ENCODE measurements at regions not wholly inside any gene's neighbourhood (a gene's known extent, or its start where the extent isn't known, plus 50 kb on each side); places are given as distances from the start of the nearest gene placed in this dataset.

DNA sequence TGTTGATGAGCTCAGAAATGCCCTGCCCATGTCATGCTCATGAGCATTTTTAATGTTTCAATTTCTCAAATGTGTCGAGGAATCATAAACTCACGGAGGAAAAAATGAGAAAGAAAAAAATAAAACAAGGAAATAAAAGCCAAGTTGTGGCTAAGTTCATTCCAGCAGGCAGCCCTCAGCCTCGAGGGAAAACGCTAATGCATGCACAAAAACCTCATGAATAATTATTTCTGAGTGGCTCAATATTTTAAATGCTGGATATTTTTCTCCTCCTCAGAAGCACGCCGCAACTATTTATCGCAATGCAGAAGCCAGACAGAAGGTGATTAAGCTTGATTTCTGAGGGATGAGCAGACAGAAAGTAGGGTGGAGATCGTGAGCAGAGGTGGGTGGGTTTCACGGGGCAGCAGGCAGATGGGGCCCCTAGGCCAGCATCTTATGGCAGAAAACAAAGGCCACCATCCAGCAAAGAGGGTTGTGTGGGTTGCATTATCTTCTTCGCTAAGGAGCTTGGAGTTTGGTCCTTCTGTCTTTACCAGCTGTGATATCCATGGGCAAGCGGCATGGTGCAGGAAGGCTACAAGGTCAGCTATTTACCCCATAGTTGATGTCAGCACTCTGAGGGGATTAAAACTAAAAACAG, 151.5 kb upstream of the LRFN2 start:
- DNase-seq (ENCODE audit: low spot score) = peak; percentile 20
- intact Hi-C loops (cut with DNase I) = no loop called here

DNA sequence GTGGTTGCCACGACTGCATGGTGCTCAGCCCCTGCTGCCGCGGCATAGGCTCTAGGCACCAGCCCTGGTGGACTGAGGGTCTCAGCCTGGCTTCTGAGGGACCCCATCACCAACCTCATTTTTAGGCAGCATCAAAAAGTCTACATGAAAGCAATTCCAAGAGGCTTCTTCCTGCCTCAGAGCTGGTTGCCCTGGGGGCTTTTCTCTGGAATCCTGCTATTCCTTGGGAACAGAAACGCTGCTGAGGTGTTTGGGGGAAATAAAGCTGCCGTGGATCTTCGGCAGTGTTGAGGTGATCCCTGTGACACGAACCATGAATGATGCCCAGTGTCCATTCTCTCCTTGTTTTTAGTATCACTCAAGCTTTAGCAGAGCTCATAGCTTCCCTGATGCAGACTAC, 148.4 kb upstream of the LRFN2 start:
- intact Hi-C loops (cut with DNase I) = no loop called here
- no peak for DNase-seq (ENCODE audit: low spot score)

DNA sequence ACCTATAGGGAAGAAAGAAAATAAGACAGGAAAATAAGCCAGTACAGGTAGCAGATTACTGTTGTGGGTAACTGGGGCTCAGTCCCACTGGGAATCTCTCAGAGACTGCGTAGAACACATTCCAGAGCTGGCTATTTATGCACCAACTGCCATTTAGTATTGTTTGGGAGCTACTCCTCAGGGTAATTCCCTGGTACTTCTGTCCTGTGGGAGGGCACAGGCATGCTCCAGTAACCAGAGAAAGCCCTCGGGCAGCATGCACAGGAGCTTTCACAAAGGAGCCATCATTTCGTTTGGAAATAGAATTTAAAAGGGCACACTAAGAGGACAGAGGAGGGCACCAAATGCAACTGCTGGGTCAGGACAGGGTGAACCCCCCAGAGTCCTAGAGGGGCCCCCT, 148.0 kb upstream of the LRFN2 start:
- intact Hi-C loops (cut with DNase I) = no loop called here
- peak; percentile 32 for DNase-seq (ENCODE audit: low spot score)

DNA sequence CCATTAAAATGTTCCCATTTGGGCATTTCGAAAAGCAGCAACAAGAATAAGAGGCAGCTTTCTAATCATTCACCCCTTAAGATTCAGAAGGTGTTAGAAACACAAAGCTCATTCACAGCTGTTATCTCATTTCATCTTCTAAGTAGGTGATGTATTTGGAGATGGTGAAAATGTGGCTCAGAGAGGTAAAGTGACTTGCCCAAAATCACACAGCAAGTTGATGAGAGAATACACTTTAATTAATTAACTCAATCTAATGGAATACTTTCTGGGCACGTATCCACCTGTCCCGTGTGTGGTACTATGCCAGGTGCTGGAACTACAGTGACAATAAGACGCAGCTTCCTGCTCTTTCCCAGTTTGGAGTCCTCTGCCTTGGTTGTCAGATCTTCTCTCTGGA, 147.4 kb upstream of the LRFN2 start:
- intact Hi-C loops (cut with DNase I) = no loop called here
- peak; percentile 0 for DNase-seq (ENCODE audit: low spot score)

DNA sequence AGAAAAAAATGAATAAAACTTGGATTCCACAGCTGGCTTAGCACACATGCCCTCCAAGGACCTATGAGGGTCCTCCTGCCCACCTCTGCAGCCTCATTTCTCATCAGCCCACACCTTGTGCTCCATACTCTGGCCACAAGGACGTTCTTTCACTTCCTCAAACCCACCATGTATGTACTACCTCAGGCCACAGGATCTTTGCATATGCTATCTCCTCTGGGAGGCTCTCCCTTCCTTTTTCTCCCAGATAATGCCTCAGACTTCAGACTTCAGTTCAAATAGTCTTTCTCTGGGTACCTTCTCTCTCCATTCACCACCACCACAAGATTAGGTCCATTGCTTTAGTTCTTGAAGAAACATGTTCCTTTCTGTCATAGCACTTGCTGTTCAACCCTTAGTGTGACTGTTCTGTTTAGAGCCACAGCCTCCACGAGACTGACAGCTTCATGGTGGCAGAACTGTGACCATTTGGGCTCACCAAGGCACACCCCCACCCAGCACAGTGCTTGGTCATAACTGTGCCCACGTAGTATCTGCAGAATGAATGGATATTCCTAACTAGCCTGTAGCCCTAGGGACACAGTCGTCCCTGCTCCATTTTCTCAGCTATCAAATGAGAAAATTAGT, 146.7 kb upstream of the LRFN2 start:
- DNase-seq (ENCODE audit: low spot score) = peak; percentile 1
- intact Hi-C loops (cut with DNase I) = no loop called here

DNA sequence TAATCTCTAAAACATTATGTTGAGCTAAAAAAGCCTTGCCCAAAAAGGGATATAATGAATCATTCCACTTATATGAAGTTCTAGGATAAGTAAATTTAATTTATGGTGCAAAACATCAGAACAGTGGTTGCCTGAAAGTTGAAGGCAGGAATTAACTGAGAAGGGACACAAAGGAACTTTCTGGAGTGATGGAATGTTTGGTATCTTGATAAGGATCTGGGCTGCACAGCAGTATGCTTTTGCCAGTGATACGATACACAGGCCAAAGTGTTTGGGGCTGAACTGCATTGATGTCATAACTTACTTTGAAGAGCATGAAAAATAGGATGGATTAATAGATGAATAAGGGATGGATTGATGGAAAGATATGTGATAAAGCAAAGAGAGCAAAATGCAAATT, 146.1 kb upstream of the LRFN2 start:
- DNase-seq (ENCODE audit: low spot score) = no peak
- intact Hi-C loops (cut with DNase I) = no loop called here

DNA sequence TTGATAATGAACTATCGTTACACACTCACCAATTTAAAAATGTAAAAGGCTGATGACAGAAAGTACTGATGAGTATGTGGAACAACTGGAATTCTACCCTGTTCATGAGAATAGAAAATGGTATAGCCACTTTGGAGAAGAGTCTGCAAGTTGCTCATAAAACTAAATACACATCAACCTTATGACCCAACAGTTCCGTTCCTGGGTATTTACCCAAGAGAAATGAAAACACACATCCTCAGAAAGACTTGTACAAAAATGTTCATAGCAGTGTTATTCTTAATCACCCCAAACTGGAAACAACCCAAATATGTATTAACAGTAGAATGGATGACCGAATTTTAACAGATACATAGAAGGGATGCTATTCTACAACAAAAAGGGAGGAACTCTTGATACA, 145.7 kb upstream of the LRFN2 start:
- intact Hi-C loops (cut with DNase I) = no loop called here
- DNase-seq (ENCODE audit: low spot score) = no peak

DNA sequence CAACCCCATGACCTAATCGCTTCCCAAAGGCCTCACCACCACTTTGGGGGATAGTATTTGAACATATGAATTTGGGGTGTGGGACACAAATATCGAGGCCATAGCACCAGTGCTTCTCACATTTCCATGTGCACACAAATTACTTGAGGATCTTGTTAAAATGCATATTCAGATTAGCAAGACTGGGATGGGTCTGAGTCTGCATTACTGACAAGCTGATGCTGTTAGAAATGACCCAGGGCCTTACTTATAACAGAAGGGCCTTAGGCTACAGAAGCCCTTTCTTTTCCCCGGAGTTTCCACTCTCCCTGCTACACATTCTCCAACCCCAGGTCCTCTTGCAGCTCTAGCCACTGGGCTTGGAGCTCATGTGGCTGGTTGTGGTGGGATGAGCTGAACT, 141.5 kb upstream of the LRFN2 start:
- DNase-seq (ENCODE audit: low spot score) = no peak
- intact Hi-C loops (cut with DNase I) = no loop called here

DNA sequence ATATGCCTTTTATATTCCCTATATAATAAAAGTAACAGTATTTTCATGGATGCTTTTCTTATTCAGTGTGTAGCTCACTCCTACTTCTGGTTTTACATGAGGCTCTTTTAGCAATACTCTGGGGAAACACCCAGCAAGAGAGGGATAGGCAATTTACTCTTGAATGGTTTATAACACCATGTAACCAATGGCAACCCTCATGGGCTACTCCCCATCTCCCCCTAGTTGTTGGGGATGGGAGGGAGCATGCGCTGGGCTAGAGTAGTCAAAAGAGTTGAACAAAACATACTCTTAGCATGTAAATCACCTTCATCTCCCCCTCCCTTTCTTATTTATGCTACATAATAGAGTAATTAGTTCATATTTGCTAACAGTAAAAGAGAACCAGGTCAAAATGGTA, 140.1 kb upstream of the LRFN2 start:
- intact Hi-C loops (cut with DNase I) = no loop called here
- DNase-seq (ENCODE audit: low spot score) = no peak

DNA sequence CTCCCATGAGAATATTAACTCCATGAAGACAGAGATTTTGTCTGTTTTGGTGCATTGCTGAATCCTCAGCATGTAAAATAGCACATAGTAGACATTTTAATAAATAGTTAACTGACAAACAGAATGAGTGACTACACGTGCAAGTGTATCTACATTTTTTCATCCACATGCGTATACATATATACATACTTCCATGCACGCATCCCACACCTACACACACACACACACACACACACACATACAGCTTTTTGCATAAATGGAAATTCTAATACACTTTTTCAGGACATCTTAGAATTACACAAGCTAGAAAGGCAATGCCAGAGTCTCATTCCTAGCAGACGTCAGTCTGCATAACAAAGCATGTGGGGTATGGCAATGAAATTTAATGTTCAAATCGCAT, 139.7 kb upstream of the LRFN2 start:
- DNase-seq (ENCODE audit: low spot score) = no peak
- intact Hi-C loops (cut with DNase I) = no loop called here

DNA sequence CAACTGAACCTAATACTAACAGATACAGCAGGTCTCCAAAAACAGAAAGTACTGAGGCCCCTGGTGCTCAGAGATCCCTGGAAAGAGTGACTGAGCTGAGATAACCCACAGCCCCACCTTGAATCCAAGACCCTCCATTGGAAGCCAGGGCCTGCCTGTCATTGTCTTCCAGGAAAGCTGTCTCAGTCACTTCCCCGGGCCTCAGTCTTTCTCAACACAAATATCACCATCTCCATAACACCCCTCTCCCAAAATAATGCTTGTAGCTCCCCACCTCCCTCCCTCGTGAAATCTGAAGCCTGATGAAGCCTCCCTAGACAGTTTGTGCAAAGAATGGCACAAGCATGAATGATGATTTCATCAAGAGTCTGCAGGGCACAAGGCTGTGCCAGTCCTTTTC, 138.2 kb upstream of the LRFN2 start:
- DNase-seq (ENCODE audit: low spot score) = no peak
- intact Hi-C loops (cut with DNase I) = no loop called here

DNA sequence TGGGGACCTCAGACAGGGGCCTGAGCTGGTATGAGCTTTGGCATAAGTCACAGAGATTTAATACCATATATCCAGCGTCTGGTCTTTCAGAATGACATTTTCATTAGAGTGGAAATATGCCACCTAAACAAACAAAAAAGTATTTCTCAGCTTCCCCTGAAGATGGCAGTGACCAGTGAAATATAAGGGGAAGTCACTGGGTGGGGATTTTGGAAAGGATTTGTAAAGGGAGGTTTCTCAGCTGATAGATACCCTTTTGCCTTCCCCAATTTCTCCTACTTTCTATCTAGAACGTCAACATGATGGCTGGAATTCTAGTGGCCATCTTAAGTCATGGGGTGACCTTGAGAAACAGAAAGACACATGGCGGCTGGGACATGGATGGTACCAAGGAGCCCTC, 137.7 kb upstream of the LRFN2 start:
- intact Hi-C loops (cut with DNase I) = no loop called here
- DNase-seq (ENCODE audit: low spot score) = no peak

DNA sequence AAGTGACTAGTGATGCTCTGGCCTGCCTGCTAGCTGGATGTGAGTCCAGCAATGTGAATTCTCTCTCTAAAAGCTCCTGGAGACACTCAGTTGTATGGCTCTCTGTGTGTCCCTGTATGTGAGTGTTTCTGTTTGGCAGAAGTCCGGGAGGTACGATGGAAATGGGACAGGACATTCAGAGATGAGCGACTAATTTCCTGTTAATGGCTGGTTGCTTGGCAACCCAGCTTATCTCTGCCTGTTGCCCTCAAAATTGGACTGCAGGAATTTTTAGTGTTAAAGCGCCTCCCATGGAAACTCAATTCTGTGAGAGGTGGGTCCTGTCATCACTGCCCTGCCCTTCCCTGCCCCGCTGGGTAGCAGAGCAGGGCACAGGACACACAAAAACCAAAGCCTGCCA, 136.8 kb upstream of the LRFN2 start:
- no peak for DNase-seq (ENCODE audit: low spot score)

DNA sequence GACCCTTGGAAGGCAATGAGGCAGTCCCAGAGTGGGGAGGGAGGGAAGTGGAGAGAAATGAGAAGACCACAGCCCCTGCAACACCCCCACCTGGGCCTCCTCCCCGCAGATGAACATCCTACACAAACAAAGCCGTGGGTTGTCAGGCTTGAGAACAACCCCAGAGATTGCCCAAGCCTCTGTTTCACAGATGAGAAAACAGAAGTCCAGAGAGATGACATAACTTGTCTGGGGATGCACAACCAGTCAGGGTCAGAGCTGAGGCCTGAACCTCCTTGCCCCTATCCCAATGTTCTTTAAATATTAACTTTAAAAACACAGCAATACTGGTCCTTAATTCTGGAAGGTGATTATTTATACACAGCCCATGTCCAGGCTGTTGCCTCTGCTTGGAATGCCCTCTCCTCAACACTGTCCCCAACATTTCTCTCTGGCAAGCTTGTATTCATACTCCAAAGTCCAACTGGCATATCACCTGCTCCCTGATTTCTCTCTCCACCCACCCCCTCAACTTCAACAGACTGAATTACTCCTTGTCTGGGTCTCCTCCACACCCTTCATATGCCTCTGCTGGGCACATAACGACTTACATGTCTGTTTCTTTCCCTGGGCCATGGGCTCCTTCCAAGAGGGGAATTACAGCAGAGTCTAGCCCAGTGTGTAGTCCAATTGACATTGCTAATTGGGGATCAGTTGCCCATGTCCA, 135.5 kb upstream of the LRFN2 start:
- DNase-seq (ENCODE audit: low spot score) = no peak
- intact Hi-C loops (cut with DNase I) = no loop called here

More for the DNA sequence above, 136.8 kb upstream of the LRFN2 start:
- intact Hi-C loops (cut with DNase I) = no loop called here

DNA sequence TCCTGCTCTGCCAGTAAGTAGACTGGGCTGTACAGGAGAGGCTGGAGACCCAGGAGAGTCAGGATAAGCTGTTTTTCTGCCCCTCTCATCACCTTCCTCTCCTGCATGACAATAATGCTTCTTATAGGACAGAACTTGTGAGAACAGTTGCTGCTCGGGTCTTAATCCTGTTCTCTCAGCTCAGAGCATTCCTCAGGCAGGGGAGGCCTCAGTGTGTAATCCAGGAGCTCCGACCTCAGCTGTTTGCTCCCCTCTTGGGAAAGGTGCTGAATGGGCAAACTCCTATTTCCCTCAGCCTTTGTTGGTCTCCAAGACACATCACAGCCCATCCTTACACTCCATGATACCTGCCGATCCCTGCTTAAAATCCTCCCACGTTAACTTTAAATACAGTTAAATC, 134.9 kb upstream of the LRFN2 start:
- no peak for DNase-seq (ENCODE audit: low spot score)
- intact Hi-C loops (cut with DNase I) = no loop called here

DNA sequence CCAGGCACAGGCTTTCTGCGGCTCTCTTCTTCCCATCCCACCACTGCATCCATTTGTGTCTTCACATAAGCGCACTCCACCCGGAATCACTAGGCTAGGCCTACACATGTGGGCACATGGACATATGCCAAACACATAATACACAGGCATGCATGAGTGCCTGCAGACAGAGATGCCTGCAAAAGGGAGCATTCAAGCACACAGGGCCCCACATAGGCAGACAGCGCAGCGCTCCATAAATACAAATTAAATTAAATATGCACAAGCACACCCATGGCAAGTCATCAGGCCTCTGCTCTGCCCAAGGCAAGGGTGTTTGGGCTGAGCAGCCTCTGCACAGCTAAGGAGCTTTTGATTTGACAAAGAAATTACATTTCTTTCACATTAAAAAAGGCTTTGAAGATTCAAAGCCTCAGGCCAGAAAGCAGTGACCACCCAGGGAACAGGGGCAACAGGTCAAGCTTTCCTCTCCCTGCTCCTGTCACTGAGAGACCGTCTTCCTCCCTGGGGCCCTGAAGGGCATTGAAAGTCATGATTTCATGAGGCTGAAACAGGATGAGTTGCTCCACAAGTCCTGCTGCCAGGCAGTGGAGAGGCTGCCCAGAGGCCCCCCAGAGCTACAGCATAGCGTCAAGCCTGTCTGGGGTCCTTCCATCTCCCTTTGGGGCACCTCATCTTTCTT, 134.2 kb upstream of the LRFN2 start:
- DNase-seq (ENCODE audit: low spot score) = no peak
- intact Hi-C loops (cut with DNase I) = no loop called here

DNA sequence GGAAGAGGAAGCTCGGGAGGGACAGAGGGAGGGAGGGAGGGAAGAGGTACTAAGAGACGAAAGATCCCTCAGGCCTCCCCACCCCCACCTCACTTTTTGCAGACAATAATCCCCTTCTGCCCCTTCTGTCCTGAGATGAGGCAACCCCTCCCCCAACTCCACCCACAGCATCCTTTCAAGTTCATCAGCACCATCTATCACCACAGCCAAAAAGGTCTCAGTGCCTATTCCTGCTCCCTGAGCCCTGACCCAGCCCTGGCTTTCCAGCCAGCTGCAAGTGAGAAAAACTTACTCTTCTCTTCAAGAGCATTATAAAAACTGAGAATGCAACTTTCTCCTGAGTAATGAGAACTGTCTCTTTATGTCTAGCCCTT, 133.2 kb upstream of the LRFN2 start:
- DNase-seq (ENCODE audit: low spot score) = no peak
- intact Hi-C loops (cut with DNase I) = no loop called here

DNA sequence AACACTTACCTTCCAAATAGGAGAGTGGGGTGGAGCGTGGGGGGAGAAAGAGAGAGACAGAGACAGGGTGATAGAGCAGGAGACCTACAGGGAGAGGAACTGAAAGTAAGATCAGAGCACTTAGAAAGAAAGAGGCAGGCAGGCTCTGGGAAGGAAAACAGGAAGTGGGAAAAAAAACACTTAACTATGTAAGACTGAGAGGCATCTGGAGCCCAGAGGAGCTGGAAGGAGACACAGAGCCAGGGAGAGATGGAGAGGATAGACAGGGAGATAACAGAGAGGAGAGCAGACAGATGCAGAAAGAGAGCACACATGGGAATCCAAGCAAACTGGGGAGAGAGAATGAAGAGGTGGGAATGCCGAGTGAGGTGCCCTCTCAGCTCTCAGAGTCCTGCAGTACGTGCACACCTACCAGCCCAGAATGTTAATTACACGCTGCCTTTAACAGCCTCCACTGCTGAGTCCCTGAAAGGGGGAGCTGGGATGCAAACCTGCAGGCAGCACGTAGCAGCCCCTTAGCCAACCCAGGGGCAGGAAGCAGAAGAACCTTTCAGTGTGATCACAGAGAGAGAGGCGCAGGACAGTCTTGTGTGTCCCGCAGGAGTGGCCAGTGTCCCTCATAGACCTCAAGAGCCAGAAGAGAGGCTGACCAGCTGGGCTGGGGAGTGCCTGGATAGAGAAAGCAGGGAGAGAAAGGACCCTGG, 132.7 kb upstream of the LRFN2 start:
- intact Hi-C loops (cut with DNase I) = no loop called here
- DNase-seq (ENCODE audit: low spot score) = no peak

DNA sequence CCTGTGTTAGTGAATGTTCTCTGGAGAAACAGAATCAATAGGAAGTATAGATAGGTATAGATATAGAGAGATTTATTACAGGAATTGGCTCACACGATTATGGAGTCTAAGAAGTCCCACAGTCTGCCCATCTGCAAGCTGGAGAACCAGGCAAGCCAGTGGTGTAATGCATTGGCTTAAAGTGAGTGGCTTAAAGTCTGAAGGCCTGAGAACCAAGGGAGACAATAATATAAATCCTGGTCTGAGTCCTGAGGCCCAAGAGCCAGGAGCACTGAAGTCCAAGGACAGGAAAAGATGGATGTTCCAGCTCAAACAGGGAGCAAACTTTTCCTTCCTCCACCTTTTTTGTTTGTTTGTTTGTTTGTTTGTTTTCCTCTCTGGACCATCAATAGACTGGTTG, 131.2 kb upstream of the LRFN2 start:
- intact Hi-C loops (cut with DNase I) = no loop called here
- DNase-seq (ENCODE audit: low spot score) = no peak
